GM12878 (cell line): ENCODE measurements at regions not wholly inside any gene's neighbourhood (a gene's known extent, or its start where the extent isn't known, plus 50 kb on each side); places are given as distances from the start of the nearest gene placed in this dataset.

Source experiments
- ATAC-seq: fragments of 200-7000 bp; cut with Tn5 transposase; 3 replicates; pipeline ENCODE4 v1.9.1; 2020; ENCODE audit warnings: mild to moderate bottlenecking, moderate library complexity
- BruUV-seq: library from RNA; stranded (reverse); fragments of 400-500 nt; replicated peaks from 2 replicates; lab custom pipeline; 2021; lab: Mats Ljungman, UMichigan
- CTCF ChIA-PET: fragments of 300-600 bp; sonication (Branson Sonifier 250); formaldehyde crosslinking; extraction: SDS; loops from one replicate; lab custom pipeline; 2021; ENCODE audit warnings: inconsistent platforms; lab: Yijun Ruan, JAX
- POLR2A ChIA-PET: fragments of 350-600 bp; formaldehyde crosslinking; extraction: SDS; loops from one replicate; lab custom pipeline; 2021; ENCODE audit warnings: inconsistent platforms; lab: Charles Lee
- RAD21 ChIA-PET: fragments of 300-600 bp; sonication (Branson Sonifier 250); formaldehyde crosslinking; loops from one replicate; lab custom pipeline; 2023; ENCODE audit warnings: antibody characterized with exemption; ENCODE audit not compliant: unreplicated experiment; lab: Charles Lee
- SMC1A ChIA-PET: fragments of 300-600 bp; sonication (Branson Sonifier 250); formaldehyde crosslinking; loops from one replicate; lab custom pipeline; 2023; ENCODE audit not compliant: unreplicated experiment, uncharacterized antibody; lab: Charles Lee
- DNase-seq: peaks from one replicate; pipeline ENCODE4 v3.0.0-alpha.2; 2011; ENCODE audit warnings: low read depth, low spot score
- FAIRE-seq: peaks from 3 replicates; lab custom pipeline; 2011; peaks lifted over from hg19 to GRCh38; lab: Jason Lieb, UNC
- H2AFZ ChIP-seq: 2 replicates; pipeline ENCODE4 v1.6.0; 2011; ENCODE audit warnings: low read depth, low read length, control low read depth; ENCODE audit not compliant: control insufficient read depth
- H3K27ac ChIP-seq: 2 replicates; pipeline ENCODE4 v1.5.1; 2011; ENCODE audit warnings: control low read depth; ENCODE audit not compliant: control insufficient read depth, insufficient read depth
- H3K27me3 ChIP-seq, 2 experiments: replicated peaks in 1 of 2; 2 replicates each; pipeline versions ENCODE4 v1.6.0 to v1.6.1; 2011; ENCODE audit warnings: low read length in 1 of 2; ENCODE audit not compliant: control insufficient read depth in 2 of 2, insufficient read depth in 2 of 2
- H3K36me3 ChIP-seq, 2 experiments: 2 replicates each; pipeline ENCODE4 v1.5.1; 2011; ENCODE audit warnings: low read length in 1 of 2; ENCODE audit not compliant: control insufficient read depth in 2 of 2, insufficient read depth in 2 of 2
- H3K4me1 ChIP-seq: 2 replicates; pipeline ENCODE4 v1.6.1; 2011; ENCODE audit warnings: mild to moderate bottlenecking, low read length, moderate library complexity, mixed read lengths; ENCODE audit not compliant: control insufficient read depth, insufficient read depth
- H3K4me2 ChIP-seq: 2 replicates; pipeline ENCODE4 v1.6.0; 2011; ENCODE audit warnings: control low read depth; ENCODE audit not compliant: control insufficient read depth, insufficient read depth
- H3K4me3 ChIP-seq: fragments of 200-600 bp; sonication (generic); 2 replicates; pipeline ENCODE4 v1.5.1; 2016
- H3K79me2 ChIP-seq: 2 replicates; pipeline ENCODE4 v1.6.0; 2011; ENCODE audit warnings: low read length; ENCODE audit not compliant: control insufficient read depth, insufficient read depth
- H3K9ac ChIP-seq: 2 replicates; pipeline ENCODE4 v1.8.0; 2011; ENCODE audit warnings: low read length, control low read depth, mixed read lengths; ENCODE audit not compliant: control insufficient read depth, insufficient read depth
- H3K9me3 ChIP-seq: replicated peaks from 3 replicates; pipeline ENCODE4 v1.5.1; 2011; ENCODE audit warnings: mild to moderate bottlenecking, low read length; ENCODE audit not compliant: control insufficient read depth, insufficient read depth
- H4K20me1 ChIP-seq: 2 replicates; pipeline ENCODE4 v1.6.0; 2011; ENCODE audit not compliant: control insufficient read depth, insufficient read depth
- CTCF ChIP-seq, 3 experiments: IDR thresholded peaks in 2 of 3; conservative IDR thresholded peaks in 1 of 3; 2 replicates each; pipeline ENCODE4 v1.5.1; 2011; ENCODE audit warnings: low read depth in 3 of 3, low read length in 3 of 3, mild to moderate bottlenecking in 3 of 3, control low read depth in 2 of 3, moderate library complexity in 2 of 3, inconsistent platforms in 1 of 3, mixed read lengths in 1 of 3; ENCODE audit not compliant: control insufficient read depth in 2 of 3, insufficient read depth in 1 of 3; ENCODE audit errors: extremely low read depth in 1 of 3
- JUNB ChIP-seq: IDR thresholded peaks from 2 replicates; pipeline ENCODE4 v1.6.1; 2016; ENCODE audit warnings: antibody characterized with exemption, mild to moderate bottlenecking
- POLR2AphosphoS5 ChIP-seq: IDR thresholded peaks from 2 replicates; pipeline ENCODE4 v1.6.1; 2011; ENCODE audit warnings: mild to moderate bottlenecking, low read length, inconsistent platforms
- REST ChIP-seq: IDR thresholded peaks from 2 replicates; pipeline ENCODE4 v1.6.1; 2012; ENCODE audit warnings: mild to moderate bottlenecking, low read depth, low read length
- RUNX3 ChIP-seq: IDR thresholded peaks from 2 replicates; pipeline ENCODE4 v1.6.1; 2012; ENCODE audit warnings: low read length, inconsistent platforms
- SPI1 ChIP-seq: IDR thresholded peaks from 2 replicates; pipeline ENCODE4 v1.6.1; 2011; ENCODE audit warnings: low read depth, mild to moderate bottlenecking, low read length, moderate library complexity, borderline replicate concordance; ENCODE audit not compliant: insufficient read depth
- YY1 ChIP-seq: IDR thresholded peaks from 2 replicates; pipeline ENCODE4 v1.6.1; 2011; ENCODE audit warnings: low read depth, mild to moderate bottlenecking, low read length
- ZNF384 ChIP-seq: IDR thresholded peaks from 2 replicates; pipeline ENCODE4 v1.6.1; 2012; ENCODE audit warnings: low read depth, mild to moderate bottlenecking, low read length, improper control_type of control experiment, borderline replicate concordance
- ZNF622 ChIP-seq: fragments of 450-650 bp; IDR thresholded peaks from 2 replicates; pipeline ENCODE4 v1.6.1; 2017; ENCODE audit warnings: mild to moderate bottlenecking, inconsistent platforms
- WGBS: methylation state at CpG from one replicate; pipeline ENCODE4 v1.1.6; 2016; ENCODE audit warnings: low lambda C conversion rate; ENCODE audit not compliant: insufficient replicate concordance, insufficient coverage; ENCODE audit errors: missing lambda C conversion rate; 5-methylcytosine and 5-hydroxymethylcytosine counted together
- in situ Hi-C: fragments of 300-500 bp; cut with MboI; formaldehyde crosslinking; loops from 9 replicates; pipeline ENCODE4 v1.14.3; 2018; ENCODE audit warnings: mixed read lengths
- intact Hi-C: fragments of 100-400 bp; cut with micrococcal nuclease; formaldehyde crosslinking; loops from one replicate; pipeline ENCODE4 v1.14.2; 2022; ENCODE audit not compliant: unreplicated experiment
- TF ChIP-seq, protein P1 (sequence below): fragments of 450-650 bp; IDR thresholded peaks from 2 replicates; pipeline ENCODE4 v1.6.1; 2017; ENCODE audit warnings: mild to moderate bottlenecking, moderate library complexity

DNA sequence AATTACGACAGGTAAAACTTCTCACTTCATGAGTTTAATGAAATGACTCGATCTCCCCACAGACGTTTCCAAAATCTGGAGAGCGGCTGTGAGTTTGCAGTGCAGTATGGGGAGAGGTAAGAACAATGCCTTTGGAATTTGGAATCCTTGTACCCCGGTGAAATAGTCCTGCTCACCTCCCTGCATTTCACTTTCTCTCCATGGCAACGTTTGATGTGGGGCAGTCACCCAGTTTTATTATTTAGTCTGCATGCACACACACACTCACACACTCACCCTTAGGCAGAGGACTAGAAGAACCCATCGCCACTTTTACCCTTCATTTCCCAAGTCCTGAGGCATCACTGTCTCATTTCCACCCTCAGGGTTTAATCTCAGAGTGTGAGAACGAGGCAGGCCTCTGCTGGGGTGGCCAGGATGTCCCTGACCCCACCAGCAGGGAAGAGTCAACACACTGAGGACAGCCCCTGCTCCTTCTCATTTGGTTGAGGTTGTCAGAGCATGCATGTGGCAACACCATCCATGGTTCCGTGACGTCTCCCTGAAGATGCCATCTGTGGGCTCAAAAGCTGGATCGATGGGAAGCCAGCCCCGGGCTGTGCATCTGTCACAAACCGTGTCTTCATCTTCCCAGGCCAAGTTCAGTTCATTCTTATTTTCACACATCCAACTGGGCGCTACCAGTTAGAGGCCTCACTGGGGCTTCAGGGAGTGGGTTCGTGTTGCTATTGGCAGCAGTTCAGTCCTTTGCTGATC is 119.8 kb upstream of the TRIM2 start (continued):
- no peak for TF ChIP-seq REST
- no peak for TF ChIP-seq JUNB
- no peak for TF ChIP-seq POLR2AphosphoS5

DNA sequence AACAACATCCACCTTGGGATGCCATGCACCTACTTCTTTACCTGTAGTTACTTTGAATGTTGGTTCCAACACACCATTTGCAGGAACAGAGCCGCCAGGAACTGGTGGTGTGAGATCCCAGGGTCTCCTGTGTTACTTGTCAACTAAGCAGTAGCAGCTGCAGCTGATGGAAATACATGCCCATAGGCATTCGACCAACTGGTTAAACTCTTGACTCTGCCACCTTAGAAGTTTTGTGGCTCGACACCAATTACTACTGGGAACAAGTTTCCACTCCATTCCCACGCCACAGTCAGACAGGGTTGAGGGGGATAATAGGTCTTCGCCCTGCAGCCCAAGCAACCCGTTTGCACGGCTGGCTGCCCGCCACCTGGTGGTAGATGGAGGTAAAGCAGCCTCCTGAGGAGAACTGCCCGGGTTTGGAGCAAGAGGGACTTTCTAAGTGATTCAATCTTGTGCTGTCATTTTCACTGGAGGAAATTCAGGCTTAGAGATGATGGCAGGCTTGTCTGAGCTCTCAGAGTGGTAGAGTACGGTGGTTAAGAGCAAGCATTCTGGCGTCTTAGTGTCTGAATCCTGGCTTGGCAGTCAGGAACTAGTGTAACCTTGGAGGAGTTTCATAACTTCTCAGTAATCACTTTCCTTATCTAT is 119.1 kb upstream of the TRIM2 start:
- SMC1A ChIA-PET, result interaction anchor here (0.6 to 5.0 kb wide), 12 partner anchors 10 to 1185 kb away, joined by 3 to 61 read pairs (median 4); no protein-coding TSS in a partner anchor
- peak; percentile 82 for ATAC-seq
- under 1% methylated on average over 11 of the region's 11 CpGs for whole genome bisulfite sequencing
- no peak for TF ChIP-seq ZNF622
- TF ChIP-seq SPI1, result no peak
- TF ChIP-seq YY1, result peak; percentile 57; the same call in 1 of the 2 replicates
- peak; percentile 29; the same call in 1 of the 2 replicates for TF ChIP-seq RUNX3
- TF ChIP-seq ZNF384, result no peak
- TF ChIP-seq CTCF (IDR thresholded peaks at IDR 0.05 in 2 of 3, conservative IDR thresholded peaks at IDR 0.05 in 1 of 3; ENCODE audit: control insufficient read depth in 2 of 3, extremely low read depth in 1 of 3, insufficient read depth in 1 of 3, low read depth in 3 of 3, low read length in 3 of 3), result peak; percentile 89 to 97 (median 96)
- TF ChIP-seq, protein P1, sequence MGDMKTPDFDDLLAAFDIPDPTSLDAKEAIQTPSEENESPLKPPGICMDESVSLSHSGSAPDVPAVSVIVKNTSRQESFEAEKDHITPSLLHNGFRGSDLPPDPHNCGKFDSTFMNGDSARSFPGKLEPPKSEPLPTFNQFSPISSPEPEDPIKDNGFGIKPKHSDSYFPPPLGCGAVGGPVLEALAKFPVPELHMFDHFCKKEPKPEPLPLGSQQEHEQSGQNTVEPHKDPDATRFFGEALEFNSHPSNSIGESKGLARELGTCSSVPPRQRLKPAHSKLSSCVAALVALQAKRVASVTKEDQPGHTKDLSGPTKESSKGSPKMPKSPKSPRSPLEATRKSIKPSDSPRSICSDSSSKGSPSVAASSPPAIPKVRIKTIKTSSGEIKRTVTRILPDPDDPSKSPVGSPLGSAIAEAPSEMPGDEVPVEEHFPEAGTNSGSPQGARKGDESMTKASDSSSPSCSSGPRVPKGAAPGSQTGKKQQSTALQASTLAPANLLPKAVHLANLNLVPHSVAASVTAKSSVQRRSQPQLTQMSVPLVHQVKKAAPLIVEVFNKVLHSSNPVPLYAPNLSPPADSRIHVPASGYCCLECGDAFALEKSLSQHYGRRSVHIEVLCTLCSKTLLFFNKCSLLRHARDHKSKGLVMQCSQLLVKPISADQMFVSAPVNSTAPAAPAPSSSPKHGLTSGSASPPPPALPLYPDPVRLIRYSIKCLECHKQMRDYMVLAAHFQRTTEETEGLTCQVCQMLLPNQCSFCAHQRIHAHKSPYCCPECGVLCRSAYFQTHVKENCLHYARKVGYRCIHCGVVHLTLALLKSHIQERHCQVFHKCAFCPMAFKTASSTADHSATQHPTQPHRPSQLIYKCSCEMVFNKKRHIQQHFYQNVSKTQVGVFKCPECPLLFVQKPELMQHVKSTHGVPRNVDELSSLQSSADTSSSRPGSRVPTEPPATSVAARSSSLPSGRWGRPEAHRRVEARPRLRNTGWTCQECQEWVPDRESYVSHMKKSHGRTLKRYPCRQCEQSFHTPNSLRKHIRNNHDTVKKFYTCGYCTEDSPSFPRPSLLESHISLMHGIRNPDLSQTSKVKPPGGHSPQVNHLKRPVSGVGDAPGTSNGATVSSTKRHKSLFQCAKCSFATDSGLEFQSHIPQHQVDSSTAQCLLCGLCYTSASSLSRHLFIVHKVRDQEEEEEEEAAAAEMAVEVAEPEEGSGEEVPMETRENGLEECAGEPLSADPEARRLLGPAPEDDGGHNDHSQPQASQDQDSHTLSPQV, result 0 out of 2 replicates have a peak, but pooled peaks have one; percentile 21

More for the DNA sequence above, 119.1 kb upstream of the TRIM2 start:
- DNase-seq (peak; percentile 37), FAIRE-seq (peak; percentile 94)
- H3K4me1 ChIP-seq, result no peaks in the 10 kb centered on the region
- BruUV-seq, result no TSS peak
- intact Hi-C loops, result loop anchor here (1.0 to 5.0 kb wide), 4 partner anchors 43 to 562 kb away; no protein-coding TSS in a partner anchor
- no peaks in the 10 kb centered on the region for H4K20me1 ChIP-seq
- no peak overlapping the region for H3K4me3 ChIP-seq
- no peak overlapping the region for H3K9ac ChIP-seq
- no peak overlapping the region; the same call in 1 of the 2 replicates for H3K4me2 ChIP-seq
- H3K9me3 ChIP-seq, result no peaks in the 10 kb centered on the region
- H3K27ac ChIP-seq, result no peak overlapping the region
- CTCF ChIA-PET, result interaction anchor here (0.7 to 5.4 kb wide), 25 partner anchors 8 to 1968 kb away, joined by 3 to 269 read pairs (median 4); partner anchors contain the start of genes ARFIP1 and TIGD4
- RAD21 ChIA-PET, result interaction anchor here (0.7 to 3.8 kb wide), 8 partner anchors 8 to 305 kb away, joined by 3 to 33 read pairs (median 4); partner anchors contain the start of genes ARFIP1 and TIGD4
- POLR2A ChIA-PET, result no interaction called here
- peak overlapping the region; percentile 18; the same call in 1 of the 2 replicates for H2AFZ ChIP-seq
- no peaks in the 10 kb centered on the region; a peak in 2 of 4 replicates for H3K27me3 ChIP-seq
- H3K36me3 ChIP-seq, result no peaks in the 10 kb centered on the region
- H3K79me2 ChIP-seq, result no peaks in the 10 kb centered on the region
- in situ Hi-C loops, result loop anchor here (5.0 kb wide), 1 partner anchor 238 kb away; no protein-coding TSS in a partner anchor
